ENCODE measurements at regions not wholly inside any gene's neighbourhood (a gene's known extent, or its start where the extent isn't known, plus 50 kb on each side); places are given as distances from the start of the nearest gene placed in this dataset.

DNA sequence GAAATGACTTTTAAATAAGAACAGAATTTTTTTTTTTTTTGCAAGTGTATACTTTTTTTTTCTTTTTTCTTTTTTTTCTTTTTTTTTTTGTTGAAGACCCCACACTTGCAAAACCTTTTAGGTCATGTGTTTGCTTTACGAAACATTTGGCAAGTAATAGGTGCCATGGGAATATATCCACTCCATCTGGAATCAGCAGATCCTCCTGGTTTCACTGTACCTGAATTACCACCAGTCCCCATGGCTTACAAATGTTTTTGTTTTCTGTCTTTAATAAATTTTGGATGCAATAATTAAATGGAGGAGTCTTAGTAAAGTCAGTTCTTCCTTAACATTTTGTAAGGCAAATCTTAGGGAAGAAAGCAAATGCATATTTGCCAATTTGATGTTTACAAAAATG, 559.7 kb upstream of the ZEB2 start:
- intact Hi-C loops (cut with micrococcal nuclease): no loop called here
- no peak overlapping the region for H2AFZ ChIP-seq (ENCODE audit: insufficient read depth, low read depth, low read length, poor library complexity, severe bottlenecking)
- TF ChIP-seq, protein P1, sequence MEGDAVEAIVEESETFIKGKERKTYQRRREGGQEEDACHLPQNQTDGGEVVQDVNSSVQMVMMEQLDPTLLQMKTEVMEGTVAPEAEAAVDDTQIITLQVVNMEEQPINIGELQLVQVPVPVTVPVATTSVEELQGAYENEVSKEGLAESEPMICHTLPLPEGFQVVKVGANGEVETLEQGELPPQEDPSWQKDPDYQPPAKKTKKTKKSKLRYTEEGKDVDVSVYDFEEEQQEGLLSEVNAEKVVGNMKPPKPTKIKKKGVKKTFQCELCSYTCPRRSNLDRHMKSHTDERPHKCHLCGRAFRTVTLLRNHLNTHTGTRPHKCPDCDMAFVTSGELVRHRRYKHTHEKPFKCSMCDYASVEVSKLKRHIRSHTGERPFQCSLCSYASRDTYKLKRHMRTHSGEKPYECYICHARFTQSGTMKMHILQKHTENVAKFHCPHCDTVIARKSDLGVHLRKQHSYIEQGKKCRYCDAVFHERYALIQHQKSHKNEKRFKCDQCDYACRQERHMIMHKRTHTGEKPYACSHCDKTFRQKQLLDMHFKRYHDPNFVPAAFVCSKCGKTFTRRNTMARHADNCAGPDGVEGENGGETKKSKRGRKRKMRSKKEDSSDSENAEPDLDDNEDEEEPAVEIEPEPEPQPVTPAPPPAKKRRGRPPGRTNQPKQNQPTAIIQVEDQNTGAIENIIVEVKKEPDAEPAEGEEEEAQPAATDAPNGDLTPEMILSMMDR (IDR thresholded peaks at IDR 0.05): no peak
- TF ChIP-seq EZH2 (IDR thresholded peaks at IDR 0.05; ENCODE audit: borderline replicate concordance, insufficient read depth, low read depth, low read length, poor library complexity, severe bottlenecking): no peak
- no peaks in the 10 kb centered on the region for H4K20me1 ChIP-seq (ENCODE audit: control insufficient read depth, insufficient read depth, low read length, poor library complexity, severe bottlenecking)
- ATAC-seq (ENCODE audit: low read depth): no peak
- no peak for DNase-seq
- no peaks in the 10 kb centered on the region for H3K9me3 Mint-ChIP-seq (ENCODE audit: insufficient read depth)
- H3K9ac ChIP-seq (ENCODE audit: low read length): no peak overlapping the region
- no peaks in the 10 kb centered on the region for H3K27me3 Mint-ChIP-seq
- no peak overlapping the region for H3K27ac ChIP-seq (ENCODE audit: low read length in 2 of 2)
- WGBS (ENCODE audit: insufficient coverage): no CpG with 5 or more reads among the region's 1 CpG
- POLR2A ChIA-PET: no interaction called here
- no peak overlapping the region for H3K4me3 Mint-ChIP-seq
- H3K27me3 ChIP-seq (replicated peaks in 1 of 4; ENCODE audit: control extremely low read depth in 1 of 4, control insufficient read depth in 3 of 4, insufficient read depth in 4 of 4, low read length in 3 of 4): no peaks in the 10 kb centered on the region
- H3K4me2 ChIP-seq (replicated peaks; ENCODE audit: low read depth, low read length, poor library complexity, severe bottlenecking): no peak overlapping the region
- H3K27ac Mint-ChIP-seq: no peak overlapping the region
- H3K4me1 ChIP-seq (ENCODE audit: control insufficient read depth in 2 of 2, insufficient read depth in 2 of 2, low read length in 2 of 2): no peaks in the 10 kb centered on the region
- H3K36me3 ChIP-seq (replicated peaks in 1 of 2; ENCODE audit: control extremely low read depth in 1 of 2, control insufficient read depth in 1 of 2, extremely low read depth in 1 of 2, insufficient read depth in 2 of 2, low read length in 1 of 2): no peaks in the 10 kb centered on the region
- no peaks in the 10 kb centered on the region for H3K79me2 ChIP-seq (ENCODE audit: control insufficient read depth, insufficient read depth, low read length)
- CTCF ChIA-PET: no interaction called here
- no peak overlapping the region for H3K4me3 ChIP-seq (ENCODE audit: control extremely low read depth in 1 of 5, extremely low read depth in 1 of 5, insufficient read depth in 1 of 5, low read depth in 2 of 5, low read length in 4 of 5)
- H3K9me3 ChIP-seq (ENCODE audit: control extremely low read depth in 1 of 3, control insufficient read depth in 2 of 3, insufficient read depth in 1 of 3, low read length in 2 of 3): no peaks in the 10 kb centered on the region
- H3K4me1 Mint-ChIP-seq: no peaks in the 10 kb centered on the region

DNA sequence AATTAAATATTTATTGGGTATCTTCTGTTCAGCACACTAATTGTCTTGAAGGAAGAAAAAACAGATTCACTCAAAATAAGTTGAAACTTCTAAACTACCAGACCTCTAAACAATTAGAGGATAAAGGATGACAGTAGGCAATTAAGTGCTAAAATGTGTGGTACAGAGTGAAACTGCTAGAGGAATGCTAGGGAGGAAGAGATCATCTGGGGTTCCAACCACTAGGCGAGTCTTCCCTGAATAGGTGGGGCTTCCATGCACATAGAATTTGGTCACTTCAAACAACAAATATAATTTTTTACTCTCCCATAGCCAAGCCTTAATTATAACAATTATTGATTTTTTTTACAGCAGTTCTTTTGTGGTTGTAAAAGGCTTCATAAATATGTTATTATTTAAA, 559.0 kb upstream of the ZEB2 start:
- WGBS (ENCODE audit: insufficient coverage): no CpG with 5 or more reads among the region's 1 CpG
- no peak overlapping the region for H3K27ac Mint-ChIP-seq

More for the DNA sequence above, 559.0 kb upstream of the ZEB2 start:
- H3K4me3 Mint-ChIP-seq: no peak overlapping the region
- no peak overlapping the region for H3K4me3 ChIP-seq (ENCODE audit: control extremely low read depth in 1 of 5, extremely low read depth in 1 of 5, insufficient read depth in 1 of 5, low read depth in 2 of 5, low read length in 4 of 5)
- H3K4me1 ChIP-seq (ENCODE audit: control insufficient read depth in 2 of 2, insufficient read depth in 2 of 2, low read length in 2 of 2): no peaks in the 10 kb centered on the region
- ChIA-PET POLR2A (no interaction called here), CTCF (no interaction called here)
- no peak overlapping the region for H3K4me2 ChIP-seq (replicated peaks; ENCODE audit: low read depth, low read length, poor library complexity, severe bottlenecking)
- TF ChIP-seq, protein P1 (IDR thresholded peaks at IDR 0.05): no peak
- TF ChIP-seq EZH2 (IDR thresholded peaks at IDR 0.05; ENCODE audit: borderline replicate concordance, insufficient read depth, low read depth, low read length, poor library complexity, severe bottlenecking): no peak
- no peaks in the 10 kb centered on the region for H3K9me3 Mint-ChIP-seq (ENCODE audit: insufficient read depth)
- H2AFZ ChIP-seq (ENCODE audit: insufficient read depth, low read depth, low read length, poor library complexity, severe bottlenecking): no peak overlapping the region
- H3K4me1 Mint-ChIP-seq: no peaks in the 10 kb centered on the region
- H3K27ac ChIP-seq (ENCODE audit: low read length in 2 of 2): no peak overlapping the region
- H3K36me3 ChIP-seq (replicated peaks in 1 of 2; ENCODE audit: control extremely low read depth in 1 of 2, control insufficient read depth in 1 of 2, extremely low read depth in 1 of 2, insufficient read depth in 2 of 2, low read length in 1 of 2): no peaks in the 10 kb centered on the region
- no peaks in the 10 kb centered on the region for H3K79me2 ChIP-seq (ENCODE audit: control insufficient read depth, insufficient read depth, low read length)
- DNase-seq (no peak), ATAC-seq (ENCODE audit: low read depth) (no peak)
- intact Hi-C loops (cut with micrococcal nuclease): no loop called here
- no peaks in the 10 kb centered on the region for H4K20me1 ChIP-seq (ENCODE audit: control insufficient read depth, insufficient read depth, low read length, poor library complexity, severe bottlenecking)
- H3K9ac ChIP-seq (ENCODE audit: low read length): no peak overlapping the region
- no peaks in the 10 kb centered on the region for H3K27me3 ChIP-seq (replicated peaks in 1 of 4; ENCODE audit: control extremely low read depth in 1 of 4, control insufficient read depth in 3 of 4, insufficient read depth in 4 of 4, low read length in 3 of 4)
- no peaks in the 10 kb centered on the region for H3K27me3 Mint-ChIP-seq
- no peaks in the 10 kb centered on the region for H3K9me3 ChIP-seq (ENCODE audit: control extremely low read depth in 1 of 3, control insufficient read depth in 2 of 3, insufficient read depth in 1 of 3, low read length in 2 of 3)
